Esophagus squamous epithelium (tissue), 4 donors: ENCODE measurements at regions not wholly inside any gene's neighbourhood (a gene's known extent, or its start where the extent isn't known, plus 50 kb on each side); places are given as distances from the start of the nearest gene placed in this dataset.

Experiments
- CTCF ChIP-seq, 6 experiments: fragments of 450-650 bp in 4 of 6; fragments of 200-600 bp in 2 of 6; sonication (generic) in 2 of 6; IDR thresholded peaks; one replicate each; pipeline ENCODE4 v1.5.1; 2016 to 2019; ENCODE audit warnings: antibody characterized with exemption in 6 of 6, mild to moderate bottlenecking in 4 of 6, moderate library complexity in 4 of 6
- POLR2A ChIP-seq, 4 donors: fragments of 450-650 bp; IDR thresholded peaks; one replicate each; pipeline ENCODE4 v1.6.1; 2017; ENCODE audit warnings: antibody characterized with exemption in 4 of 4, mild to moderate bottlenecking in 4 of 4, moderate library complexity in 3 of 4

GRCh38 chr21:43325968-43326715, 100.8 kb downstream of the SIK1 start:
- TF ChIP-seq POLR2A (IDR thresholded peaks at IDR 0.05) (no peak), CTCF (IDR thresholded peaks at IDR 0.05) (no peak)
